Kidney epithelial cell (primary cell): ENCODE measurements at regions not wholly inside any gene's neighbourhood (a gene's known extent, or its start where the extent isn't known, plus 50 kb on each side); places are given as distances from the start of the nearest gene placed in this dataset.

ENCODE experiments used
- DNase-seq: peaks from one replicate; pipeline ENCODE4 v3.0.0-alpha.2; 2010; ENCODE audit warnings: low read depth
- H3K27me3 ChIP-seq: 2 replicates; pipeline ENCODE4 v1.6.0; 2011; ENCODE audit warnings: low read length; ENCODE audit not compliant: control insufficient read depth, insufficient read depth
- H3K36me3 ChIP-seq: 2 replicates; pipeline ENCODE4 v1.5.1; 2011; ENCODE audit warnings: low read length; ENCODE audit not compliant: control insufficient read depth, insufficient read depth
- H3K4me3 ChIP-seq: 2 replicates; pipeline ENCODE4 v1.5.1; 2011; ENCODE audit warnings: low read depth, mild to moderate bottlenecking, control low read depth, low read length
- CTCF ChIP-seq: IDR thresholded peaks from 2 replicates; pipeline ENCODE4 v1.5.1; 2011; ENCODE audit warnings: mild to moderate bottlenecking, moderate library complexity, low read length, control low read depth, inconsistent platforms; ENCODE audit not compliant: insufficient read depth, poor library complexity, severe bottlenecking

GRCh38 chr5:155616779-155617392, 603.3 kb downstream of the KIF4B start:
- H3K4me3 ChIP-seq, result no peak overlapping the region
- no peak for DNase-seq
- no peaks in the 10 kb centered on the region for H3K27me3 ChIP-seq
- TF ChIP-seq CTCF, result peak; percentile 76
- no peaks in the 10 kb centered on the region for H3K36me3 ChIP-seq

GRCh38 chr5:155619688-155620087, 606.1 kb downstream of the KIF4B start:
- no peaks in the 10 kb centered on the region for H3K36me3 ChIP-seq
- no peak for DNase-seq
- no peaks in the 10 kb centered on the region for H3K27me3 ChIP-seq
- no peak overlapping the region for H3K4me3 ChIP-seq
- TF ChIP-seq CTCF, result no peak

GRCh38 chr5:155620821-155621410, 607.4 kb downstream of the KIF4B start:
- H3K27me3 ChIP-seq, result no peaks in the 10 kb centered on the region
- H3K4me3 ChIP-seq, result no peak overlapping the region
- TF ChIP-seq CTCF, result no peak
- H3K36me3 ChIP-seq, result no peaks in the 10 kb centered on the region
- DNase-seq, result no peak

GRCh38 chr5:155624597-155625241, 611.2 kb downstream of the KIF4B start:
- no peaks in the 10 kb centered on the region for H3K36me3 ChIP-seq
- no peak for TF ChIP-seq CTCF
- no peak overlapping the region for H3K4me3 ChIP-seq
- no peak for DNase-seq
- no peaks in the 10 kb centered on the region for H3K27me3 ChIP-seq

GRCh38 chr5:155625315-155625714, 611.8 kb downstream of the KIF4B start:
- no peaks in the 10 kb centered on the region for H3K27me3 ChIP-seq
- no peak for DNase-seq
- no peak for TF ChIP-seq CTCF

More at GRCh38 chr5:155625315-155625714, 611.8 kb downstream of the KIF4B start:
- Histone ChIP-seq H3K4me3 (no peak overlapping the region), H3K36me3 (no peaks in the 10 kb centered on the region)
